ENCODE measurements at regions not wholly inside any gene's neighbourhood (a gene's known extent, or its start where the extent isn't known, plus 50 kb on each side); places are given as distances from the start of the nearest gene placed in this dataset.
"Not testable (repeated sequence)": the region's sequence is repeated elsewhere in the genome, so short reads cannot be mapped to it uniquely, and the experiment has no call there.

DNA sequence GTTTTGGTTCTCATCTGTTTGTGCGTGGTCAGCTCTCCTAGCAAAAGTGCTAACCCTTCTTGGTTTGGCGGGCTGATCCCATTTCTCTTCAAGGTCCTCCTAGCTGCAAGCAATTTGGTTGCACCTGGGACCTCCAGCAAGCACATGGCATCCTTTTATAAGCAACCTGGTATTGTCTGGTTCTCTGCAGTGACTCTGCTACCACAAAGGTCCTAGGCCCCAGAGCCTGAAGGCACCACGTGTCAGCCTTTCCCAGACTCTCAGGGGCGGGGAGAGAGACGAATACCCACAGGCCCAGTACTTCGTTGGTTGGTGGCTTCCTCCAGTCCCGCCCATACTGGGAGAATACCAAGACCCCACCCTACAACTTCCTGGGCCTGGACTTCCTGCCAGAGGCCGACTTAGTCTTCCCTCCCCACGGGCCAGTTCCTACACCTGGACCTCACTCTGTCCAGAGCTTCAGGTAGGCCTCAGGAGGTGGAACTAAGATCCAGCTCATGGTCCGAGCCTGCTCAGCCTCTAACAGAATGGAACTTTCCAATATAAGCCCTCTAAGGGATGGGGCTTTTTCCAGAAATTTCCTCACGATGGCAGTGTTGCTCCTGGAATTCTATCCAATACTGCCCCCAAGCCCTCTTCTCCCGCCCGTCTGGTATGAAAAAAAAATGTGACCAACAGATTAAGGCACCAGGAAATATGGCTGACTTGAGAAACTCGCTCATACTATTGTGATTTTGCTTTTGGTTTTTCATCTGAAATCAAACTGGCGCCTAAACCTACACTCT lies 192.5 kb upstream of the STK26 start:
- peak; percentile 65 for DNase-seq

GRCh38 chrX:131831185-131831520 lies 191.9 kb upstream of the STK26 start:
- no peak for DNase-seq

- no peak for DNase-seq
These were observed 186.9 kb upstream of the STK26 start for GRCh38 chrX:131836161-131836560.

GRCh38 chrX:131837325-131837724 lies 185.8 kb upstream of the STK26 start:
- no peak for DNase-seq

DNA sequence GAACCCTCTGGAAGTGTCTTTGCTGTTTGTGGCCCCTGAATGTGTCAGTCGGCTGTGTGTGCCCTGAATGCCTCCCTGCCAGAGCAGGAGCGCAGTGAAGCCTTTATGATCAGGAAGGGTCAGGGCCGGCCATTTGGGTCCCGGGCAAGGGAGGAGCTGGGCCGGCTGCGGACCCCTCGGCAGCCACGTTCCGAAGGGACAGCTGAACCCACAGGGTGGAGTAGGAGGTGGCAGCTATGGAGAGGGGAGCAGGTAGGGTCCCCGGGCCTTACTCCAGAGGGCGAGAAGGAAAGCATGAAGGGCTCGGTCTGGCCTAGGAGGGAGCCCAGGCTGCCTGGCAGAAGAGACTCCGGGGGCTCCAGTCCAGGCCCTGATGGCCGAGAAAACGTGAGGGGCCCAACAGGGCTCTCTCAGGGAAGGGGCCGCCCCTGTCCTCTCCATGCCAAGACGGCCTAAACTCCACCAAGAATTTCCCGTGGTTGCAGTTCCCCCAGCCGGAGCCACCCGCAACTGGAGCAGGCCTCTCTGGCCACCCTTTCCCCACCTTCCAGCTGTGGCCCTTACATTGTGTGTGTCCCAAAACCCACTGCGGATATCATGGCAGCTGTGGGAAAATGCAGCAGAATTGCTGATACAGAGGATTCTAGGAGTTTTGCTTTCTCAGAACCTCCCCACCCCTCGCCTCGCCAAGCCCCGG lies 182.2 kb upstream of the STK26 start:
- no peak for DNase-seq

DNA sequence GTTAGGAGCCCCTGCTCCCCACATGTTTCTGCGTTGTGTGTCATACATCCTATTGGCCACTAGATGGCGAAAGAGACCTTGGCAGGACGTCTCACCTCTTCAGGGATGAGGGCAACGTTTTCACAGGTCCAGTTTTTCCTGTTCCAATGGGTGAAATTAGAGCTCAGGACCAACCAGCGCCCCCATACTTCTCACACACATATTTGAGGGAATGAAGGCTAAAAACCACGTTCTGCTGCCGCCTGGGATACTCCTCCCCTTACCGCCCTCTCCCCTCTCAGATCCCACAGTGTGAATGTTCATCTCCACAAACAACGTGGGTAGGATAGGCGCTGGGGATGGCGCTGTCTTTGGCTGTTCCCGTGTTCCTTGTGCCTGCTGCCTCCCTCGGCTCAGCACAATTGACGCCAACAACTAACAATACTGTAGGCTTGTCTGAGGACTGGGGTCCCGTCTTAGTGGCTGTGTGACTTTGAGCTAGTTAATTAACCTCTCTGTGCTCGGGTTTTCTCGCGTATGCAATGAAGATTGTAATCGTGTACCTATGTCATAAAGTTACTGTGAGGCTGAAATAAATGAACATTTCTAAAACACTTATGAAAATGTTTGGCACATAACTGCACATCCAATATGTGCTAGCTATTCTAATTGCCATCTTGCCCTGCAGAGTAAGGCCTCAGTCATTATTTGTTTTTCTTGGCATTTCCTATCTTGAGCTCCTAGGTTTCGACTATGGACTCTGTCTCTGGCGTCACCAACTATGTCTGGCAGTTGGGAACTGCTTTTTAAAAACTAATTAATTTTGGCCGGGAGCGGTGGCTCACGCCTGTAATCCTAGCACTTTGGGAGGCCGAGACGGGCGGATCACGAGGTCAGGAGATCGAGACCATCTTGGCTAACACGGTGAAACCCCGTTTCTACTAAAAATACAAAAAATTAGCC lies 181.3 kb upstream of the STK26 start:
- DNase-seq = peak; percentile 44

- no peak for DNase-seq
These were observed 179.1 kb upstream of the STK26 start for GRCh38 chrX:131843987-131844386.

GRCh38 chrX:131845201-131845600 lies 177.9 kb upstream of the STK26 start:
- DNase-seq = no peak

GRCh38 chrX:131845771-131846170 lies 177.3 kb upstream of the STK26 start:
- DNase-seq = no peak

GRCh38 chrX:131850964-131851363 lies 172.1 kb upstream of the STK26 start:
- DNase-seq = not testable (repeated sequence)

- no peak for DNase-seq
These were observed 169.7 kb upstream of the STK26 start for GRCh38 chrX:131853440-131853839.

- DNase-seq = peak; percentile 6
These were observed 168.5 kb upstream of the STK26 start for GRCh38 chrX:131854581-131854980.

DNA sequence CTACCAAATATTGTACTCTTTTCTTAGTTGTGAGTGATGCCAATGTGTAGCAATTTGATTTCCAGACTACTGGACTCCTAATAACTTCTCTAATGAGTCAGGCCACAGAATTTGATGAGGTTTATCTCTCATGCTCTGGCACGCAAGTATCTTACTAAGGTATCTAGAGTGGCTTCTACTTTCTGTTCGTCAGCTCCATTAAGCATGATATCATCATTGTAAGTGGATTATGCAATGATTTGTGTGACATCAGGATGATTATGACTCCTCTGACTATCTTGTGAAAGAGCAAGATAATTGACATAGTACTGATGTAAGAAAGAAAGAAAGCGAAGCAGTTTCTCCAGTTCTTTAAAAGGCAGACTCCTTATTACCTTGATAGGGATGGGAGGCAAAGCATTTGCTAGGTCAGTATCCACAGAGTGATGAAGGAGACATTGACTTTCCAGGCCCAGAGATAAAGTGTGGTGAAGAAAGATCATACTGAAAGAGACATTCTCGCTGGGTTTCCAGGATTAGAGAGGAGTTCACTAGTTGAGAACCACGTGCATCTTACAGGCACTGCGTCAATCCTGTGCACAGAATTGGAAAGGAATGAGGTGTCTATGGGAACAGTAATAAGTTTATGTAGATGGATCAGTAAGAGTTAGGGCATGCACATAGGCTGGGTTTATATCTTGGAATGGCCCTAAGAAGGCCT lies 161.9 kb upstream of the STK26 start:
- DNase-seq = no peak

- no peak for DNase-seq
These were observed 160.8 kb upstream of the STK26 start for GRCh38 chrX:131862321-131862720.

- no peak for DNase-seq
These were observed 153.9 kb upstream of the STK26 start for GRCh38 chrX:131869182-131869581.

GRCh38 chrX:131874300-131874699 lies 148.8 kb upstream of the STK26 start:
- DNase-seq = no peak

DNA sequence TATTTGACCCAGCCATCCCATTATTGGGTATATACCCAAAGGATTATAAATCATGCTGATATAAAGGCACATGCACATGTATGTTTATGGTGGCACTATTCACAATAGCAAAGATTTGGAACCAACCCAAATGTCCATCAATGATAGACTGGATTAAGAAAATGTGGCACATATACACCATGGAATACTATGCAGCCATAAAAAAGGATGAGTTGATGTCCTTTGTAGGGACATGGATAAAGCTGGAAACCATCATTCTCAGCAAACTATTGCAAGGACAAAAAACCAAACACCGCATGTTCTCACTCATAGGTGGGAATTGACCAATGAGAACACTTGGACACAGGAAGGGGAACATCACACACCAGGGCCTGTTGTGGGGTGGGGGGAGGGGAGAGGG lies 147.3 kb upstream of the STK26 start:
- DNase-seq = not testable (repeated sequence)

DNA sequence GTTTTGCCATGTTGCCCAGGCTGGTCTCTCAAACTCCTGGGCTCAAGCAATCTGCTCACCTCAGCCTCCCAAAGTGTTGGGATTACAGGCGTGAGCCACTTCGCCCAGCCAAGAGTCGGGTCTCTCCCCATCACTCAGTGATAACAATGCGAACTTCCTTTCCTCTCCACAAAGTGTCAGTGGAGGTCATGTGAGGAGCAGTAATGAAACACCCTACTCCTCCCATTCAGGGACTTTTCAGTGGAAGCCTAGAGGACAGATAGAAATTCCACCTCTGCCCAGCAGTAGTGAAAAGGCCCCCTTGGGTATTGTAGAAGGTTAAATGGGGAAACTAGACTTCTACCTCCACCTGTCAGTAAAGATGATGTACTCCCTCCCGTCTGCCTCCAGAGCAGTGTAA lies 141.9 kb upstream of the STK26 start:
- DNase-seq = no peak

DNA sequence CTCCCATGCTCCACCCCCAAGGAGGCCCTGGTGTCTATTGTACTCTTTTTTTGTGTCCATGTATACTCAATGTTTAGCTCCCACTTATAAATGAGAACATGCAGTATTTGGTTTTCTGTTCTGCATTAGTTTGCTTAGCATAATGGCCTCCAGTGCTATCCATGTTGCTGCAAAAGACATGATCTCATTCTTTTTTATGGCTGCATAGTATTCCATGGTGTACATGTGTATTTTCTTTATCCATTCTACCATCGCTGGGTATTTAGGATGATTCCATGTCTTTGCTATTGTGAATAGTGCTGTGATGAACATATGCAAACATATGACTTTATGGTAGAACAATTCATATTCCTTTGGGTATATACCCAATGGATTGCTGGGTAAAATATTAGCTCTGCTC lies 138.1 kb upstream of the STK26 start:
- DNase-seq = not testable (repeated sequence)

DNA sequence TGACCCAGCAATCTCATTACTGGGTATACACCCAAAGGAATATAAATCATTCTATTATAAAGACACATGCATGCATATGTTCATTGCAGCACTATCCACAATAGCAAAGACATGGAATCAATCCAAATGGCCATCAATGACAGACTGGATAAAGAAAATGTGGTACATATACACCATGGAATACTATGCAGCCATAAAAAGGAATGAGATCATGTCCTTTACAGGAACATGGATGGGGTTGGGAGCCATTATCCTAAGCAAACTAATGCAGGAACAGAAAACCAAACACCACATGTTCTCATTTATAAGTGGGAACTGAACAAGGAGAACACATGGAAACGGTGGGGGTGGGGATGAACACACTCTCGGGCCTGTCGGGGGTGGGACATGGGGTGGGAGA lies 129.2 kb upstream of the STK26 start:
- DNase-seq = not testable (repeated sequence)

DNA sequence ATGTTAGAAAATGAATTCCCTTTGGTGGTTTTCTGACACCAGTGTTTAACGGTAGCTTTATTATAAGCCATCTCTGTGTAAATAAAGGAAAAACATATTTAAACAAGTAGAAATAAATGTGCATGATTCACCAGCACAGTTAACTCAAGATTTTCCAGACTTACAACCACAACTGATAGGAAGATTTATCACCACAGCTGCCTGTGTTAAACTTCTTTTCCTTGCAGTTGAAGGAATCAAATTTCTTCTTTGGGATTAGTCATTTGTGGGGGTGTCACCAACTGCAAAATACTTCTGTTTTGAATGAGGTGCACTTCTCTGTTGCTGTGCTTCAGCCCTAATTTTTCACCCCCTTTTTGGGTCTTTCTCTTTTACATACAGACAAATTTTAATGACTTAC lies 128.1 kb upstream of the STK26 start:
- DNase-seq = no peak

DNA sequence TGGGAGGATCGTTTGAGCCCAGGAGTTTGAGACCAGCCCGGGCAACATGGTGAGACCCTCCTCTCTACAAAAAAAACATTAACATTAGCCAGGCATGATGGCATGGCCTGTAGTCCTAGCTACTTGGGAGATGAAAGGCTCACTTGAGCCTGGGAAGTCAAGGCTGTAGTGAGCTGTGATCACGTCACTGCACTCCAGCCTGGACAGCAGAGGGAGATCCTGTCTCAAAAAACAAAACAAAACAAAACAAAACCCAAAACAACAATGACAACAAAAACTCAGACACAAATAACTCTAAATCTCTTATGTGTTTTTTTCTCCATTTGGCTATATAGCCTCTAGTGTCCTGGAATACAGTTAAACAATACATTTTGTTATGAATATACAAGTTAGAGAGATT lies 127.3 kb upstream of the STK26 start:
- no peak for DNase-seq

- DNase-seq = no peak
These were observed 121.6 kb upstream of the STK26 start for GRCh38 chrX:131901546-131901945.

All from central memory CD4-positive, alpha-beta T cell (primary cell).